ENCODE measurements at regions not wholly inside any gene's neighbourhood (a gene's known extent, or its start where the extent isn't known, plus 50 kb on each side); places are given as distances from the start of the nearest gene placed in this dataset.
"Not testable (repeated sequence)": the region's sequence is repeated elsewhere in the genome, so short reads cannot be mapped to it uniquely, and the experiment has no call there.

GRCh38 chr20:47887064-47887463 lies 101.8 kb upstream of the SULF2 start:
- no peak overlapping the region for H3K27ac Mint-ChIP-seq
- Histone ChIP-seq H3K4me3 (ENCODE audit: low read length in 2 of 2) (no peak overlapping the region), H3K9me3 (ENCODE audit: control insufficient read depth in 1 of 2, low read length in 2 of 2) (no peaks in the 10 kb centered on the region), H3K4me1 (ENCODE audit: insufficient read depth, low read length) (no peaks in the 10 kb centered on the region), H3K36me3 (ENCODE audit: insufficient read depth, low read length) (no peaks in the 10 kb centered on the region), H3K27me3 (ENCODE audit: insufficient read depth, low read length) (no peaks in the 10 kb centered on the region), H3K27ac (ENCODE audit: low read depth, low read length) (no peak overlapping the region)
- no peaks in the 10 kb centered on the region for H3K9me3 Mint-ChIP-seq
- no peak for DNase-seq
- H3K4me1 Mint-ChIP-seq: no peaks in the 10 kb centered on the region
- no peak overlapping the region for H3K4me3 Mint-ChIP-seq
- intact Hi-C loops (cut with micrococcal nuclease): no loop called here
- H3K36me3 Mint-ChIP-seq: no peaks in the 10 kb centered on the region
- ChIA-PET CTCF (ENCODE audit: partially characterized antibody) (no interaction called here), POLR2A (ENCODE audit: partially characterized antibody) (no interaction called here)
- H3K27me3 Mint-ChIP-seq: peaks cover 5 to 7% of the 10 kb centered on the region in 2 donors

- H3K27ac ChIP-seq (ENCODE audit: low read depth, low read length): no peak overlapping the region
Observed at GRCh38 chr20:47886454-47887041, 101.3 kb upstream of the SULF2 start.

GRCh38 chr20:47885909-47886453 lies 100.7 kb upstream of the SULF2 start:
- Histone ChIP-seq H3K36me3 (ENCODE audit: insufficient read depth, low read length) (no peaks in the 10 kb centered on the region), H3K4me1 (ENCODE audit: insufficient read depth, low read length) (no peaks in the 10 kb centered on the region), H3K4me3 (ENCODE audit: low read length in 2 of 2) (no peak overlapping the region), H3K9me3 (ENCODE audit: control insufficient read depth in 1 of 2, low read length in 2 of 2) (no peaks in the 10 kb centered on the region), H3K27me3 (ENCODE audit: insufficient read depth, low read length) (no peaks in the 10 kb centered on the region), H3K27ac (ENCODE audit: low read depth, low read length) (no peak overlapping the region)
- peaks cover 5 to 7% of the 10 kb centered on the region in 2 donors for H3K27me3 Mint-ChIP-seq
- H3K27ac Mint-ChIP-seq: no peak overlapping the region
- intact Hi-C loops (cut with micrococcal nuclease): no loop called here
- CTCF ChIA-PET (ENCODE audit: partially characterized antibody): no interaction called here
- no peak for DNase-seq
- POLR2A ChIA-PET (ENCODE audit: partially characterized antibody): no interaction called here
- no peaks in the 10 kb centered on the region for H3K4me1 Mint-ChIP-seq
- H3K9me3 Mint-ChIP-seq: no peaks in the 10 kb centered on the region
- no peak overlapping the region for H3K4me3 Mint-ChIP-seq
- H3K36me3 Mint-ChIP-seq: no peaks in the 10 kb centered on the region

More at GRCh38 chr20:47886454-47887041, 101.3 kb upstream of the SULF2 start:
- Histone ChIP-seq H3K27me3 (ENCODE audit: insufficient read depth, low read length) (no peaks in the 10 kb centered on the region), H3K36me3 (ENCODE audit: insufficient read depth, low read length) (no peaks in the 10 kb centered on the region), H3K4me1 (ENCODE audit: insufficient read depth, low read length) (no peaks in the 10 kb centered on the region), H3K4me3 (ENCODE audit: low read length in 2 of 2) (no peak overlapping the region), H3K9me3 (ENCODE audit: control insufficient read depth in 1 of 2, low read length in 2 of 2) (no peaks in the 10 kb centered on the region)
- Mint-ChIP-seq H3K4me3 (no peak overlapping the region), H3K4me1 (no peaks in the 10 kb centered on the region), H3K36me3 (no peaks in the 10 kb centered on the region), H3K9me3 (no peaks in the 10 kb centered on the region), H3K27ac (no peak overlapping the region), H3K27me3 (peaks cover 5 to 7% of the 10 kb centered on the region in 2 donors)
- CTCF ChIA-PET (ENCODE audit: partially characterized antibody): no interaction called here
- POLR2A ChIA-PET (ENCODE audit: partially characterized antibody): no interaction called here
- no peak for DNase-seq
- intact Hi-C loops (cut with micrococcal nuclease): no loop called here

- H3K36me3 Mint-ChIP-seq; CTCF ChIA-PET (ENCODE audit: partially characterized antibody); H3K27me3 Mint-ChIP-seq; intact Hi-C loops (cut with micrococcal nuclease); DNase-seq; H3K4me1 ChIP-seq (ENCODE audit: insufficient read depth, low read length); H3K9me3 ChIP-seq (ENCODE audit: control insufficient read depth in 1 of 2, low read length in 2 of 2); H3K4me1 Mint-ChIP-seq; H3K9me3 Mint-ChIP-seq; POLR2A ChIA-PET (ENCODE audit: partially characterized antibody); H3K4me3 ChIP-seq (ENCODE audit: low read length in 2 of 2); H3K27me3 ChIP-seq (ENCODE audit: insufficient read depth, low read length); H3K27ac Mint-ChIP-seq; H3K4me3 Mint-ChIP-seq; H3K27ac ChIP-seq (ENCODE audit: low read depth, low read length); H3K36me3 ChIP-seq (ENCODE audit: insufficient read depth, low read length): not testable (repeated sequence)
Observed at GRCh38 chr20:47883940-47884339, 98.7 kb upstream of the SULF2 start.

- Mint-ChIP-seq H3K4me3 (no peak overlapping the region), H3K4me1 (no peaks in the 10 kb centered on the region), H3K27me3 (peaks cover 0 to 4% of the 10 kb centered on the region in 2 donors), H3K9me3 (peaks cover 0 to 3% (median 0%) of the 10 kb centered on the region in 8 donors), H3K27ac (no peak overlapping the region), H3K36me3 (no peaks in the 10 kb centered on the region)
- no peaks in the 10 kb centered on the region for H3K9me3 ChIP-seq (ENCODE audit: control insufficient read depth in 1 of 2, low read length in 2 of 2)
- ChIA-PET POLR2A (ENCODE audit: partially characterized antibody) (no interaction called here), CTCF (ENCODE audit: partially characterized antibody) (no interaction called here)
- no peak for DNase-seq
- H3K27ac ChIP-seq (ENCODE audit: low read depth, low read length): no peak overlapping the region
- H3K27me3 ChIP-seq (ENCODE audit: insufficient read depth, low read length): no peaks in the 10 kb centered on the region
- H3K4me3 ChIP-seq (ENCODE audit: low read length in 2 of 2): no peak overlapping the region
- H3K4me1 ChIP-seq (ENCODE audit: insufficient read depth, low read length): no peaks in the 10 kb centered on the region
- H3K36me3 ChIP-seq (ENCODE audit: insufficient read depth, low read length): no peaks in the 10 kb centered on the region
- intact Hi-C loops (cut with micrococcal nuclease): no loop called here
Observed at GRCh38 chr20:47883186-47883585, 97.9 kb upstream of the SULF2 start.

- POLR2A ChIA-PET (ENCODE audit: partially characterized antibody): no interaction called here
- Histone ChIP-seq H3K27me3 (ENCODE audit: insufficient read depth, low read length) (no peaks in the 10 kb centered on the region), H3K36me3 (ENCODE audit: insufficient read depth, low read length) (no peaks in the 10 kb centered on the region), H3K4me3 (ENCODE audit: low read length in 2 of 2) (no peak overlapping the region), H3K4me1 (ENCODE audit: insufficient read depth, low read length) (no peaks in the 10 kb centered on the region), H3K9me3 (ENCODE audit: control insufficient read depth in 1 of 2, low read length in 2 of 2) (no peaks in the 10 kb centered on the region), H3K27ac (ENCODE audit: low read depth, low read length) (no peak overlapping the region)
- H3K36me3 Mint-ChIP-seq: no peaks in the 10 kb centered on the region
- peaks cover 0 to 3% (median 0%) of the 10 kb centered on the region in 8 donors for H3K9me3 Mint-ChIP-seq
- intact Hi-C loops (cut with micrococcal nuclease): no loop called here
- no peak for DNase-seq
- peaks cover 0 to 2% (median 0%) of the 10 kb centered on the region in 4 donors for H3K4me1 Mint-ChIP-seq
- CTCF ChIA-PET (ENCODE audit: partially characterized antibody): no interaction called here
- no peak overlapping the region for H3K4me3 Mint-ChIP-seq
- H3K27ac Mint-ChIP-seq: no peak overlapping the region
- H3K27me3 Mint-ChIP-seq: peaks cover 2 to 6% of the 10 kb centered on the region in 2 donors
Observed at GRCh38 chr20:47879771-47880170, 94.5 kb upstream of the SULF2 start.

- H3K36me3 Mint-ChIP-seq: no peaks in the 10 kb centered on the region
- H3K4me3 Mint-ChIP-seq: no peak overlapping the region
- Histone ChIP-seq H3K27ac (ENCODE audit: low read depth, low read length) (no peak overlapping the region), H3K27me3 (ENCODE audit: insufficient read depth, low read length) (no peaks in the 10 kb centered on the region), H3K4me1 (ENCODE audit: insufficient read depth, low read length) (no peaks in the 10 kb centered on the region), H3K4me3 (ENCODE audit: low read length in 2 of 2) (no peak overlapping the region), H3K36me3 (ENCODE audit: insufficient read depth, low read length) (no peaks in the 10 kb centered on the region), H3K9me3 (ENCODE audit: control insufficient read depth in 1 of 2, low read length in 2 of 2) (no peaks in the 10 kb centered on the region)
- CTCF ChIA-PET (ENCODE audit: partially characterized antibody): interaction anchor here (1.1 kb wide), 1 partner anchor 16 kb away, joined by 3 read pairs; no protein-coding TSS in a partner anchor
- H3K4me1 Mint-ChIP-seq: peaks cover 0 to 2% (median 0%) of the 10 kb centered on the region in 4 donors
- POLR2A ChIA-PET (ENCODE audit: partially characterized antibody): no interaction called here
- intact Hi-C loops (cut with micrococcal nuclease): no loop called here
- H3K27ac Mint-ChIP-seq: no peak overlapping the region
- peaks cover 2 to 10% of the 10 kb centered on the region in 2 donors for H3K27me3 Mint-ChIP-seq
- DNase-seq: no peak
- peaks cover 0 to 3% (median 0%) of the 10 kb centered on the region in 8 donors for H3K9me3 Mint-ChIP-seq
Observed at GRCh38 chr20:47878601-47879027, 93.3 kb upstream of the SULF2 start.
